Gastrocnemius medialis (tissue), 4 donors: ENCODE measurements at regions not wholly inside any gene's neighbourhood (a gene's known extent, or its start where the extent isn't known, plus 50 kb on each side); places are given as distances from the start of the nearest gene placed in this dataset.

Experiments
- CTCF ChIP-seq, 5 experiments: fragments of 450-650 bp in 3 of 5; fragments of 200-600 bp in 2 of 5; sonication (generic) in 2 of 5; IDR thresholded peaks in 4 of 5; conservative IDR thresholded peaks in 1 of 5; 1 replicate in 4 of 5; 2 replicates in 1 of 5; pipeline ENCODE4 v1.5.1; 2016 to 2019; ENCODE audit warnings: antibody characterized with exemption in 5 of 5, mild to moderate bottlenecking in 3 of 5, moderate library complexity in 3 of 5
- POLR2A ChIP-seq, 2 donors: fragments of 450-650 bp; IDR thresholded peaks; one replicate each; pipeline ENCODE4 v1.6.1; 2017; ENCODE audit warnings: antibody characterized with exemption in 2 of 2, mild to moderate bottlenecking in 2 of 2, moderate library complexity in 2 of 2

DNA sequence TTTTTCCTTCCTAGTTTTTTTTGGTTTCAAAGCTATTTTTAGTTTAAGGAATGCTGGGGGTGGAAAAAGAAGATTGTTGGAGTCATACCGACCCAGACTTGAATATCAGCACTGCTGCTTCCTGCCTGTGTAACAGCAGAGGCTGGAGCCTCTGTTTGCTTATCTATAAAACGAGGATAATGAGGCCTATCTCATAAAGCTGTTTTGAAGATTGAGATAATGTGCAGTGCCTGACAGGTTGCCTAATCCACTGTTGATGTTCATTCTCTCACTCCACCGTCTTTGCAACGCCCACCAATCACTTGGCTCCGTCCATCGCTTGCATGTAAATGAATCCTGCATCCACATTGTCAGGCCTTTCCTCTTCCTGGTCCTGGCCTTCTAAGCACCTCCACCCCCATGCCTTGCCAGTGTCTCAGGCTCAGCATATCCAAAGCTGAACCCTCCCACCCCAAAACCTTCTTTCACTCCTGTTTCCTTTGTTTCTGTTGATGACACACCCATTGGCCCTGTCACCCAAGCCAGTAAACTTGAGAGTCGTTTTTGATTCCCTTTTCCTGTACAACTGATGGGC lies 94.9 kb downstream of the MEX3B start:
- TF ChIP-seq POLR2A (IDR thresholded peaks at IDR 0.05) (no peak), CTCF (IDR thresholded peaks at IDR 0.05 in 4 of 5, conservative IDR thresholded peaks at IDR 0.05 in 1 of 5) (no peak)
